CD4-positive, alpha-beta T cell treated with Interleukin-17A for 4 hours (primary cell): ENCODE measurements at regions not wholly inside any gene's neighbourhood (a gene's known extent, or its start where the extent isn't known, plus 50 kb on each side); places are given as distances from the start of the nearest gene placed in this dataset.
"Not testable (repeated sequence)": the region's sequence is repeated elsewhere in the genome, so short reads cannot be mapped to it uniquely, and the experiment has no call there.

ENCODE experiments used
- DNase-seq: peaks from one replicate; pipeline ENCODE4 v3.0.0-alpha.2; 2020; ENCODE audit warnings: mixed read lengths

DNA sequence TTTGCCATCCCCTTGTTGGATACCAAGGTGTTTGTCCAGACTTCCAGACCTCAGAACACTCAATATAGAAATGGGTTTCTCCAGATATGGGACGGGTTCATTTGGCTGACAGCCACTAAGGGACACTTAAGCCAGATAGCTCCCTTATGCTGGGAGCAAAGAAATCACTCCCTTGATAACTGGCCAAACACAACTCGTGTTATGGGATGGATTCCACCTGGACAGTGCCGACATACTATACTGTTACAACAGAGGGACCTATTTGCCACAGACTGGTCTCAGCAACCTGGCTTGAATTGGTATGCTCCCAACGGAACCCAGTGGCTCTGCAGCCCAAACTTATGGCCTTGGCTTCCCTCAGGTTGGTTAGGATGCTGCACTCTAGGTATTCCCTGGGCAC is 114.0 kb upstream of the PLCL2 start:
- no peak for DNase-seq

DNA sequence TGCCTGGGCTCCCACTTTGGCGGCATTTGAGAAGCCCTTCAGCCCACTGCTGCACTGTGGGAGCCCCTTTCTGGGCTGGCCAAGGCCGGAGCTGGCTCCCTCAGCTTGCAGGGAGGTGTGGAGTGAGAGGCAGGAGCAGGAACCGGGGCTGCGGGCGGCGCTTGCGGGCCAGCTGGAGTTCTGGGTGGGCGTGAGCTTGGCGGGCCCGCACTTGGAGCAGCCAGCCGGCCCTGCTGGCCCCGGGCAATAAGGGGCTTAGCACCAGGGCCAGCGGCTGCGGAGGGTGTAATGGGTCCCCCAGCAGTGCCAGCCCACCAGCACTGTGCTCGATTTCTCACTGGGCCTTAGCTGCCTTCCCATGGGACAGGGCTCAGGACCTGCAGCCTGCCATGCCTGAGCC is 111.2 kb upstream of the PLCL2 start:
- DNase-seq = not testable (repeated sequence)

DNA sequence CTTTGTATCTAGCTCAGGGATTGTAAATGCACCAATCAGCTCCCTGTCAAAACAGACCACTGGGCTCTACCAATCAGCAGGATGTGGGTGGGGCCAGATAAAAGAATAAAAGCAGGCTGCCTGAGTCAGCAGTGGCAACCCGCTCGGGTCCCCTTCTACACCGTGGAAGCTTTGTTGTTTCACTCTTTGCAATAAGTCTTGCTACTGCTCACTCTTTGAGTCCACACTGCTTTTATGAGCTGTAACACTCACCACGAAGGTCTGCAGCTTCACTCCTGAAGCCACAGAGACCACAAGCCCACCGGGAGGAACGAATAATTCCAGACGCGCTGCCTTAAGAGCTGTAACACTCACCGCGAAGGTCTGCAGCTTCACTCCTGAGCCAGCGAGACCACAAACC is 110.2 kb upstream of the PLCL2 start:
- not testable (repeated sequence) for DNase-seq

GRCh38 chr3:16784973-16785372 is 99.8 kb upstream of the PLCL2 start:
- no peak for DNase-seq

- DNase-seq = no peak
Measured at GRCh38 chr3:16785465-16785864, 99.3 kb upstream of the PLCL2 start.

GRCh38 chr3:16788440-16789056 is 96.2 kb upstream of the PLCL2 start:
- DNase-seq = no peak

- no peak for DNase-seq
Measured at GRCh38 chr3:16789344-16790120, 95.2 kb upstream of the PLCL2 start.

DNA sequence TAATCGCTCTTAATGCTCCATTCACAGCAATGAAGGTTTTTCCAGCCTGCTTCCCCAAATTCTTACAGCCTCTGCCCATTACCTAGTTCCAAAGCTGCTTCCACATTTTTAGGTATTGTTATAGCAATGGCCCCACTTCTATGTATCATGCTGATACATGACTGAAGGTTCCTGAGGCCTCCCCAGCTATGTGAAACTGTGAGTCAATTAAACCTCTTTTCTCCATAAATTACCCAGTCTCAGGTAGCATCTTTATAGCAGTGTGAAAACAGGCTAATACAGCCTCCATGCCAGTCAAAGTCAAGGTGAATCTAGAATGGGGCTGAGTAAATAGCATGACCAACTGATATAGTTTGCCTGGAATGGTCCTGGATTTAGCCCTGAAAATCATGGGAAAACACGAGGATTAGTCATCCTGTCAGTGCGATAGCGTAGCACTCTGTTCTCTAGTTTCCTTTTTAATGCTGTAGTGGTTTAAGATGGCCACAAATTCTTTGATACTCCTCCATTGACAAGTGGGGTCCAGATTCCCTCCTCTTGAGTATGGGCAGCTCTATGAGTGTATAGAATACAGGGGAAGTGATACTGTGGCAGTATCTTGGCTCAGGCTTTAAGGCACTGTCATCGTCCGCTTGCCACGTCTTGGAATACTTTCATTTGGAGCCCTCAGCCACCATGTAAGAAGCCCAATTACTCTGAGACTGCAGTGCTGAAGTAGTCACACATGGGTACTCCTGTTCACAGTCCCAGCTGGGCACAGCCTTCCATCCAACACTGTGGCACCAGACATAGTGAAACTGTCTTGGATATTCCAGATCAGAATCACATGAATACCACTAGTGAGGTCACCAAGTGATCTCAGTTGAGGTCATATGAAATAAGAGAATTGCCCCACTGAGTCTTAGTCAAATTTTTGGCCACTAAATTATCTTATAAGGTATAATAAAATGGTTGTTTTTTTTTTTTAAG is 94.0 kb upstream of the PLCL2 start:
- DNase-seq = no peak

GRCh38 chr3:16793321-16793720 is 91.4 kb upstream of the PLCL2 start:
- no peak for DNase-seq

- no peak for DNase-seq
Measured at GRCh38 chr3:16794257-16794656, 90.5 kb upstream of the PLCL2 start.

DNA sequence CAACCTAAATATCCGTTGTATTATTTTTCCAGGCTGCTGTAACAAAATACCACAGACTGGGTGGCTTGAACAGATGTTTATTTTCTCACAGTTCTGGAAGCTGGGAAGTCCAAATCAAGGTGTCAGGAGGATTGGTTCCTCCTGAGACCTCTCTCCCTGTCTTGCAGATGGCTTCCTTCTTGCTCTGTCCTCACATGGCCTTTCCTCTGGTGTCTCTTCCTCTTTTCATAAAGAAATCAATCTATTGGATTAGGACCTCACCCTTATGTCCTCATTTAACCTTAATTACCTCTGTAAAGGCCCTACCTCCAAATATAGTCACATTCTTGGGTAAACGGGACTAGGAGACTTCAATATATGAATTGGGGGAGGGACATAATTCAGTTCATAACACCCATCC is 89.2 kb upstream of the PLCL2 start:
- DNase-seq = no peak

DNA sequence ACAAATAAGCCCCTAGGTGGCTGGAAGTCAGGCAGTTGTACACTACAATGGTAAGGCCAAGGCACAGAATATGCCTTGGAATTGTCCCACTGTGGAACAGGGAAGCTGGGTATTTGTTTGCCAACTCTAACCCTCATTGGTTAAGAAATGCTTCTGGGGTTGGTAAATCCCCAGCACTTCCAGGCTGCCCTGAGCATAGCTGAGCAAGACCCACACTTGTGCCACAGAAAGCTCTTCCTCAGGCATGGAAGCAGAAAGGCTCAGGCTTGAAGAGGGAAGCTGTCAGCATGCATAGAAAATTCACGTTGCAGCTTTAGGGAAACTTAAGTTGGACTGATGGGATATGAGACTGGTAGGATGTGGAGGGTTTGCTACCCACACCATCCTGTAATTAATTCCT is 86.9 kb upstream of the PLCL2 start:
- no peak for DNase-seq

GRCh38 chr3:16798738-16799137 is 86.0 kb upstream of the PLCL2 start:
- no peak for DNase-seq

DNA sequence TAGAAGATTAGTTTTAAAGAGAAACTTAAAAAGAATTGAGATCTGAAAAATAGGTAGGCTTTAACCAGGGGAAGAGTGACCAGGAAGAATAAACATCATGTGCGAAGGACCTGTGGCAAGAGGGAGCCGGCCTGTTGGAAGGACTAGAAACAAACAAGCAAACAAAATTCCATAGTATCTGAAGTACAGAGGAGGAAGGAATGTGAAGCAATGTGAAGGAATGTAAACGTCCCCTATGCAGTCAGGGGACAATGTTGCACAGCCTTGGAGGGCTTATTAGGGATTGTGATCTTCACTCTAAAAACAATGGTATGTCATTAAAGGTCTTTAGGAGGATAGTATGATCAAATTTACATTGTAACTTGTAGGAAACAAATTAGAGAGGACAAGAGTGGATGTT is 84.4 kb upstream of the PLCL2 start:
- no peak for DNase-seq

GRCh38 chr3:16801223-16801622 is 83.5 kb upstream of the PLCL2 start:
- no peak for DNase-seq

DNA sequence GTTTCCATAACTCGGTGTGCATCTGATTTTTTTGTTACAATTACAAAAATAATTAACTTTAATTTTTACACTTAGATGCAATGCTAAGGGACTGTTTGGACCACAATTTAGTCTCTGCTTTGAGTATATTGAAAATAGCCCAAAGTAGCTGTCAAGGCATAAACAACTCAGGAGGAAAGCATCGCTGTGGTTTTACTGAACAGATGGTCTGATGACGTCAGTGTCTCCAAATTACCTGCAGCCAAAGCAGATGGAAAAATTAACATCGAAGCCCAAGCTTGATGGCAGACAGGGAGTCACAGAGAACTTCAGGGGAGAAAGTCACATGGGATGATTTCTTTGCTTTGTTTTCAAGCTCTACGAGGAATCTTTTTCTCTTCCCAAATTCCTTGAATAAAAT is 83.1 kb upstream of the PLCL2 start:
- no peak for DNase-seq

DNA sequence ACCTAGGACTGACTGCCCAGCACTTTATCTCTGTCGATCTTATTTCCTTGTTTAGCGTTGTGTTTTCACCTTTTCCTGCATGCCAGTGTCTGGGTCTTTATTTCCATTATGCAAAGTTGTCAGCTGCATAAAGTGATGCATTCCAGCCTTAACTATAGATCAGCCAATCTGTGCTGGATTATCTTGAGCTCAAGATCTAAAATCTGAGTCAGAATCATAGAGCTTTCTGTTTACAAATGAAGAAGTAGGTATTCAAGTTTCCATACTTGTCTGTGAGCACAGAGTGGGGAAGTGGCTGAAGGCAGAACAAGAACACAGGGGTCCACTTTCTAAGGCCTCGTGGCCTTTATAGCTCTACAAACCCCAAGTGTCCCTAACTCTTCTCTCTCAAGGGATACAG is 82.4 kb upstream of the PLCL2 start:
- no peak for DNase-seq

DNA sequence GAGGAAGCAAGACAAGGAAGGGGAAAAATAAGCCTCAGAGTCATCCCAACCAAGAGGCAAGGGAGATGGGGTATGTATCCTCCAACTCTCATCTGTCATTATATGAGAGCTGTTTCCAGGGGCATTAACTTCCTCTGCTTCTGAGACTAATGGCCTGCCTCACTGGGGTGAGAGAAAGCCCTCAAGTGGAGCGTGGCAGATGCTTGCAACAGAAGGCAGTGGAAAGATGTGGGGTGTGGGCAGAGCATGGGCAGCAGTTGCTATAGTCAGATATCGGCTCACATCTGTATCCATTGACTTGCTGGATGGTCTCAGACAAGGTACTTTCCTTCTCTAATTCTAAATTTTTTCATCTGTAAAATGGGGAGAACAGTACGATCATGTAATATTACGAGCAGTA is 81.7 kb upstream of the PLCL2 start:
- no peak for DNase-seq

- DNase-seq = no peak
Measured at GRCh38 chr3:16807391-16807790, 77.4 kb upstream of the PLCL2 start.

- DNase-seq = peak; percentile 34
Measured at GRCh38 chr3:16808393-16809107, 76.2 kb upstream of the PLCL2 start.

DNA sequence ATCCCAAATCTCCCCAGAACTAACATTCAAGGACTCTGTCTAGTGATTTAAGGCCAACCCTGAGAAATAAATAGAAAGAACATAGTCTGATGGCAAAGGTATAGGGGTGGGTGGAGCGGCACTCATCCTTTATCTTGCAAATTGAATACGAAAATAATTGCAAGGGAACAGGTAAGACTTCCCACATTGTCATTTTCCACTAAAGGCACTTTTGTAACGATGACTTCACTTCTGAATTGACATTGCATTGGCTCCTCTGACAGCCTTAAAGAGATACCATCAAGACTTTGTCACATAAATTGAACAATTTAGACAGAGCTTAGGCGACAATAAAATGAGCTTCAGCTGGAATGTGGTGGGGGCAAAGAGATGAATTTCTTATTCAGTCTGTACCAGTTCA is 75.3 kb upstream of the PLCL2 start:
- DNase-seq = no peak

- DNase-seq = no peak
Measured at GRCh38 chr3:16809993-16810392, 74.8 kb upstream of the PLCL2 start.
